DOHH2 (cell line): ENCODE measurements at regions not wholly inside any gene's neighbourhood (a gene's known extent, or its start where the extent isn't known, plus 50 kb on each side); places are given as distances from the start of the nearest gene placed in this dataset.

ENCODE experiments used
- H3F3A ChIP-seq: fragments of 200-600 bp; sonication (generic), shearing (Covaris generic); 2 replicates; pipeline ENCODE4 v1.6.0; 2016; ENCODE audit warnings: antibody characterized with exemption, mild to moderate bottlenecking; ENCODE audit not compliant: control insufficient read depth, insufficient read depth
- H3K27ac ChIP-seq: fragments of 200-600 bp; sonication (generic); 2 replicates; pipeline ENCODE4 v1.5.1; 2014; ENCODE audit warnings: low read depth, mild to moderate bottlenecking, low read length, moderate library complexity
- H3K27me3 ChIP-seq: fragments of 200-600 bp; sonication (generic); 2 replicates; pipeline ENCODE4 v1.6.1; 2014; ENCODE audit warnings: mild to moderate bottlenecking, low read length, mixed read lengths; ENCODE audit not compliant: control insufficient read depth
- H3K36me3 ChIP-seq: fragments of 200-600 bp; sonication (generic); 2 replicates; pipeline ENCODE4 v1.6.1; 2014; ENCODE audit warnings: mild to moderate bottlenecking, low read length, moderate library complexity, mixed read lengths; ENCODE audit not compliant: control insufficient read depth
- H3K4me1 ChIP-seq: fragments of 200-600 bp; sonication (generic); 2 replicates; pipeline ENCODE4 v1.6.1; 2014; ENCODE audit warnings: mild to moderate bottlenecking, low read length, mixed read lengths; ENCODE audit not compliant: control insufficient read depth
- H3K4me2 ChIP-seq: fragments of 200-600 bp; sonication (generic); 2 replicates; pipeline ENCODE4 v1.6.0; 2014; ENCODE audit warnings: mild to moderate bottlenecking, low read length, moderate library complexity
- H3K4me3 ChIP-seq: fragments of 200-600 bp; sonication (generic); 2 replicates; pipeline ENCODE4 v1.5.1; 2014; ENCODE audit warnings: mild to moderate bottlenecking, low read length, mixed read lengths
- H3K79me2 ChIP-seq: fragments of 200-600 bp; sonication (generic); 2 replicates; pipeline ENCODE4 v1.6.1; 2014; ENCODE audit warnings: mild to moderate bottlenecking, low read length, mixed read lengths; ENCODE audit not compliant: control insufficient read depth
- H3K9me2 ChIP-seq: fragments of 200-600 bp; sonication (generic); replicated peaks from 2 replicates; pipeline ENCODE4 v1.6.1; 2014; ENCODE audit warnings: mild to moderate bottlenecking, low read length, mixed read lengths; ENCODE audit not compliant: control insufficient read depth
- H3K9me3 ChIP-seq: fragments of 200-600 bp; sonication (generic); 2 replicates; pipeline ENCODE4 v1.6.1; 2014; ENCODE audit warnings: antibody characterized with exemption, low read length, mixed read lengths; ENCODE audit not compliant: control insufficient read depth, insufficient read depth
- H4K20me1 ChIP-seq: fragments of 200-600 bp; sonication (generic); 2 replicates; pipeline ENCODE4 v1.6.0; 2014; ENCODE audit warnings: low read depth, mild to moderate bottlenecking, antibody characterized with exemption, low read length, moderate library complexity; ENCODE audit not compliant: control insufficient read depth, insufficient read depth
- CTCF ChIP-seq: fragments of 200-600 bp; sonication (generic); IDR thresholded peaks from one replicate; pipeline ENCODE4 v1.5.1; 2014; ENCODE audit warnings: antibody characterized with exemption, mild to moderate bottlenecking, low read depth, low read length; ENCODE audit not compliant: poor library complexity, severe bottlenecking
- EZH2phosphoT487 ChIP-seq: fragments of 200-600 bp; sonication (generic); IDR thresholded peaks from 2 replicates; pipeline ENCODE4 v1.6.1; 2017; ENCODE audit warnings: borderline replicate concordance, mild to moderate bottlenecking, antibody characterized with exemption, low read length, moderate library complexity, mixed read lengths

GRCh38 chr17:70924776-70925175 is 755.4 kb downstream of the KCNJ2 start:
- H3K27me3 ChIP-seq = no peaks in the 10 kb centered on the region
- H4K20me1 ChIP-seq = no peaks in the 10 kb centered on the region
- no peaks in the 10 kb centered on the region for H3K9me2 ChIP-seq
- H3K4me2 ChIP-seq = no peak overlapping the region
- TF ChIP-seq CTCF (no peak), EZH2phosphoT487 (no peak)
- no peaks in the 10 kb centered on the region for H3K79me2 ChIP-seq
- H3F3A ChIP-seq = no peaks in the 10 kb centered on the region
- H3K9me3 ChIP-seq = no peaks in the 10 kb centered on the region
- no peak overlapping the region for H3K4me3 ChIP-seq
- H3K36me3 ChIP-seq = no peaks in the 10 kb centered on the region
- H3K27ac ChIP-seq = no peak overlapping the region
- no peaks in the 10 kb centered on the region for H3K4me1 ChIP-seq

- Histone ChIP-seq H3K27me3 (no peaks in the 10 kb centered on the region), H3K79me2 (no peaks in the 10 kb centered on the region), H3K9me2 (no peaks in the 10 kb centered on the region), H3K27ac (no peak overlapping the region), H3K9me3 (no peaks in the 10 kb centered on the region), H3K36me3 (no peaks in the 10 kb centered on the region), H3F3A (no peaks in the 10 kb centered on the region), H3K4me3 (no peak overlapping the region), H3K4me1 (no peaks in the 10 kb centered on the region), H3K4me2 (no peak overlapping the region), H4K20me1 (no peaks in the 10 kb centered on the region)
- TF ChIP-seq CTCF (no peak), EZH2phosphoT487 (no peak)
Observed at GRCh38 chr17:70929226-70929625, 759.9 kb downstream of the KCNJ2 start.

- Histone ChIP-seq H4K20me1 (no peaks in the 10 kb centered on the region), H3K9me3 (no peaks in the 10 kb centered on the region), H3K36me3 (no peaks in the 10 kb centered on the region), H3K4me1 (no peaks in the 10 kb centered on the region), H3K79me2 (no peaks in the 10 kb centered on the region), H3K27me3 (no peaks in the 10 kb centered on the region), H3F3A (no peaks in the 10 kb centered on the region), H3K27ac (no peak overlapping the region), H3K4me3 (no peak overlapping the region), H3K4me2 (no peak overlapping the region), H3K9me2 (no peaks in the 10 kb centered on the region)
- TF ChIP-seq CTCF (no peak), EZH2phosphoT487 (no peak)
Observed at GRCh38 chr17:70934231-70934630, 764.9 kb downstream of the KCNJ2 start.

- no peaks in the 10 kb centered on the region for H3F3A ChIP-seq
- no peak overlapping the region for H3K4me3 ChIP-seq
- no peak overlapping the region for H3K4me2 ChIP-seq
Observed at GRCh38 chr17:70934835-70935234, 765.5 kb downstream of the KCNJ2 start.

More at GRCh38 chr17:70934835-70935234, 765.5 kb downstream of the KCNJ2 start:
- H3K79me2 ChIP-seq = no peaks in the 10 kb centered on the region
- no peaks in the 10 kb centered on the region for H3K9me3 ChIP-seq
- no peaks in the 10 kb centered on the region for H4K20me1 ChIP-seq
- H3K9me2 ChIP-seq = no peaks in the 10 kb centered on the region
- TF ChIP-seq EZH2phosphoT487 = no peak
- TF ChIP-seq CTCF = no peak
- no peaks in the 10 kb centered on the region for H3K27me3 ChIP-seq
- H3K4me1 ChIP-seq = no peaks in the 10 kb centered on the region
- H3K36me3 ChIP-seq = no peaks in the 10 kb centered on the region
- no peak overlapping the region for H3K27ac ChIP-seq
